Fibroblast of mammary gland (primary cell): ENCODE measurements at regions not wholly inside any gene's neighbourhood (a gene's known extent, or its start where the extent isn't known, plus 50 kb on each side); places are given as distances from the start of the nearest gene placed in this dataset.

Source experiments
- DNase-seq: peaks from one replicate; pipeline ENCODE4 v3.0.0-alpha.2; 2010; ENCODE audit warnings: low read depth
- H3K4me3 ChIP-seq: 2 replicates; pipeline ENCODE4 v1.5.1; 2011; ENCODE audit warnings: low read depth, mild to moderate bottlenecking, low read length, moderate library complexity; ENCODE audit not compliant: control insufficient read depth
- CTCF ChIP-seq: conservative IDR thresholded peaks from 2 replicates; pipeline ENCODE4 v1.5.1; 2011; ENCODE audit warnings: low read depth, low read length, inconsistent platforms; ENCODE audit not compliant: control insufficient read depth, insufficient read depth

DNA sequence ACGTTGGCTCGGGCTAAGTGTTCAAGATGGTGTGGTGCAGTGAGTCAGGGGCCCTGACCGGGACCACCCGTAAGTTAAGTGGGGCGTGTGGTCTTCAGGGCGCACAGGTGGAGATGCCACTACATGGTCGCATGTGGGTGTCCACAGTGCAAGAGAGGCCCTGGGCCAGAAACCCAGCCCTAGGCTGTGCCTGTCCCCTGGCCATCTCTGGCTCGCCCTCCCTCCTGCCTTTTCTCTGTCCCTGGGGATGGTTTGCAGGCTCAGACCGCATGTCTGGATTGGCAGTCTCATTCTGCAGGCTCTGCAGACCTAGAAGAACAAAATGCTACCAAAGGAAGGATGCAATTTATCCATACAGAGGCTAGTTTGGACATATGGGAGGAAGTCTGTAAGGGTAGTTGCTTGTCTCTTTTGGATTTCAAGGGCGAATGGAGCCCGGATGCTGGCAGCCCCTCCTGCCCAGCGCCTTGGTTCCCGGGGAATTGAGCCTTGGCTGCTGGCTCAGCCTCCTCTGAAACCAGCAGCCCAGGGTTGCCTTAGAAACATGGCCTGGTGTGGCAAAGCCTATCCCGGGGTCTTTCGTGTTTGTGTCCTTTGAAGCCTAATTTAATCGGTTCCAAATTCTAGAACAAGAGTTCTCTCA is 417.5 kb upstream of the HS6ST1 start:
- TF ChIP-seq CTCF, result no peak
- H3K4me3 ChIP-seq, result no peak overlapping the region
- peak; percentile 21 for DNase-seq

- DNase-seq, result peak; percentile 75
- peak; percentile 95 for TF ChIP-seq CTCF
- H3K4me3 ChIP-seq, result peak overlapping the region; percentile 21
These were observed 418.2 kb upstream of the HS6ST1 start for GRCh38 chr2:128736689-128737545.

- no peak for TF ChIP-seq CTCF
- DNase-seq, result no peak
- no peak overlapping the region for H3K4me3 ChIP-seq
These were observed 418.8 kb upstream of the HS6ST1 start for GRCh38 chr2:128737546-128737826.

DNA sequence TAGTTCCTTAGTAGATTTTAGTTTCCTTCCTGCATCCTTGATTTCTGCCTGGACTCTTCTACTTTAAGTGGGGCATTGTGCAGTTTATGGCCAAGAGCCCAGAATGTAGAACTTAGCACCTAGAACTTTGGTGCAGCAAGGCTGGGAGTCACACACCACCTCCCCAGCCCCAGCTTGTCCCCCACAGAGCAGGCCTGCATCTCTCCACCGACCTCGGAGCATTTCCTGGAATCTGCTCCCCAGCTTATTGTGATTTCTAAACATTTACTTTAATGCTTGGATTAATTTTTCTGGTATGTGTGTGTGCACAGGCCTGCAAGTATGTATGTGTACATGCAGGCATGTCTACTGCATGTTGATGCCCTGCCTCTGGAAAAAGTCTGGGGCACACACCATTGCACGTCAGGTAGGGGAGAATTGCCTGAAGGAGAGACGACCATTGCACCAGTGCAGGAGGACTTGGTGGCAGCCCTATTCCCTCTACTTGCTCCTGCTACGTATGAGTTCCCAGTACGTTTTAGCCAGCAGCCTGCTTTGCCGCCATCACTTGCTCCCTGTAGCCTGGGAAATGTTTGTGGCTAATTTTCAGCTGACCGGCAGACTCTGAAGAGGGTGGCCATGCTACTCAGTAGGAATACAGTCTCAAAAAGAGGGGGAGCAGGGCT is 419.9 kb upstream of the HS6ST1 start:
- no peak overlapping the region for H3K4me3 ChIP-seq
- no peak for DNase-seq
- no peak for TF ChIP-seq CTCF

GRCh38 chr2:128742467-128742866 is 423.8 kb upstream of the HS6ST1 start:
- no peak for TF ChIP-seq CTCF
- no peak overlapping the region for H3K4me3 ChIP-seq
- DNase-seq, result no peak

DNA sequence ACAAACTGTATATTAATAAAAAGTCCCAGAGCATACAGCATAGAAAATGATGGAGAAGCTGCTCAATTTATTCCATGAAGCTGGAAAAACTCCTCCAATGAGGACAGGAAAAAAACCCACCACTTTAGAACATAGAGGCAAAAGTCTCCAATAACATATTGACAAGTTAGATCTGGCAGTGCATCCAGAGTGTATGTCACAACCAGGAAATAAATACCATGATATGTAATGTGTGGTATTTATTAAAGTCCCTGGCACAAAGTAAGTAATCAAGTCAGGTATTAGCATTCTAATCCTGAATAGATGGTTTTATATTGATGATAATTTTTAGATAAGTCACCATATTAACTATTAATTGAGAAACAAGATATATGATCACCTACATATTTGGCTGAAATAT is 427.3 kb upstream of the HS6ST1 start:
- no peak for DNase-seq
- H3K4me3 ChIP-seq, result no peak overlapping the region
- TF ChIP-seq CTCF, result no peak
